Stimulated activated CD4-positive, alpha-beta T cell treated with anti-CD3 and anti-CD28 coated beads, Interleukin-2, amount 100 ng/mL, for 24 hours (primary cell): ENCODE measurements at regions not wholly inside any gene's neighbourhood (a gene's known extent, or its start where the extent isn't known, plus 50 kb on each side); places are given as distances from the start of the nearest gene placed in this dataset.
"Not testable (repeated sequence)": the region's sequence is repeated elsewhere in the genome, so short reads cannot be mapped to it uniquely, and the experiment has no call there.

ENCODE experiments used
- DNase-seq, 2 donors: peaks; one replicate each; pipeline ENCODE4 v3.0.0-alpha.2; 2020

DNA sequence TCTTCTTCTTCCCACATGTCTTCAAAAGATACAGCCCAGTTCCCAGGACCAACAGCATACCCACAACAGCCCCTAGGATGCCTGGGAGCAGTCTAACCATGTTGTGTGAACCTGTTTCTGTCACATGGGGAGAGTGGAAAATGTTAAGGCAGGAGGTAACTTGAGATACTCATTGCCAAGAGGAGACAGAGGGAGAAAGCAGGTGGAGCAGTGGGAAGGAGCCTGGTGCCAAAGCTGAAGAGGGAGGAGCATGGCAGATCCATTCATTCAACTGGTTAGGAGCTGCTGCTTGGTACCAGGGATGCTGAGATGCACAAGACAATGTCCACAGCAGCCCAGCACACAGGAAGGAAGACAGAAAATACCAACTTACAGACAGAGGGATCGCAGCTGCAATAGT is 149.8 kb upstream of the ETV3 start:
- no peak for DNase-seq

- DNase-seq = no peak
Measured at GRCh38 chr1:157287462-157287861, 149.3 kb upstream of the ETV3 start.

GRCh38 chr1:157286646-157287420 is 148.6 kb upstream of the ETV3 start:
- DNase-seq = no peak

DNA sequence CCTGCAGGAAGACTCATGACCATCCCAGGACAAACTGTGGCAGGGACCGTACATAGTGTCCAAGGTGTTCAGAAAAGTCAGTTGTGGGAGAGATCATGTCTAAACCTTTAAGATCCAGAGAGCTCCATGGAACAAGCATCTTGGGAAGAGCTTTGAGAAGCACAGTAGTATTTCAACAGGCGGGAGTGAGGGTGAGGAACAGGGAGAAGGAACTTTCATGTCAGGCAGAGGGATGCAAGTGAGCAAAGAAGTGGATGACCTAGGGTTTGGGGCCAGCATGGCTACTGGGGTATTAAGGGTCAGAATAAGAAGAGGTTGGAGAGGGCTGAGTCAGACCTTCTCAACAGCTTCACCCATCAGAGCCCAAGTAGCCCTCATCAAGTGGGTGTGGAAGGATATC is 147.9 kb upstream of the ETV3 start:
- DNase-seq = no peak

DNA sequence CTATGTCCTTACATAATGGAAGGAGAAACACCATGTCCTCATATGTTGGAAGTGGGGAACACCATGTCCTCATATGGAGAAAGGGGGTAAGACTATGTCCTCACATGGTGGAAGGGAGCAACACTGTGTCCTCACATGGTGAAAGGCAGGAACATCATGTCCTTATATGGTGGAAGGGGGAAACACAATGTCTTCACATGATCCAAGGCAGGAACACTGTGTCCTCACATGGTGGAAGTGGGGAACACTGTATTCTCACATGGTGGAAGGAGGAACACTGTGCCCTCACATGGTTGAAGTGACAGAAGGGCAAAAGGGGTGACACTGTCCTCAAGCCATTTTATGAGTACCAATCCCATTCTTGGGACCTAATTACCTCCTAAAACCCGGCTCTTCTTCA is 146.3 kb upstream of the ETV3 start:
- no peak for DNase-seq

DNA sequence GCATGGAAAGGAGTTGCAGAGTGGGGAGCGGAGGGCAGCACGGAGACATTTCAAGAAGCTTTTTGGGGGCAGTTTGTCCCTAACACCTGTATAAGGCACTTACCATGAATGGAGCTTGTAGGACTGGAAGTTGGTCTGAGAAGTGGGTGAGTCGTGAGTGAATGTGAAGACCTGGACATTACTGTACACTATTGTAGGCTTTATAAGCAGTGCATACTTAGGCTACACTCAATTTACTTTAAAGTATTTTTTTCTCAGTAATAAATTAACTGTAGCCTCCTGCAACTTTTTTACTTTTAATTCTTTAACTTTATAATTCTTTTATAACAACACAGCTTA is 141.6 kb upstream of the ETV3 start:
- DNase-seq = no peak

GRCh38 chr1:157279138-157279801 is 141.1 kb upstream of the ETV3 start:
- DNase-seq = no peak

GRCh38 chr1:157278383-157279137 is 140.4 kb upstream of the ETV3 start:
- DNase-seq = no peak

- DNase-seq = no peak
Measured at GRCh38 chr1:157277913-157278312, 139.7 kb upstream of the ETV3 start.

DNA sequence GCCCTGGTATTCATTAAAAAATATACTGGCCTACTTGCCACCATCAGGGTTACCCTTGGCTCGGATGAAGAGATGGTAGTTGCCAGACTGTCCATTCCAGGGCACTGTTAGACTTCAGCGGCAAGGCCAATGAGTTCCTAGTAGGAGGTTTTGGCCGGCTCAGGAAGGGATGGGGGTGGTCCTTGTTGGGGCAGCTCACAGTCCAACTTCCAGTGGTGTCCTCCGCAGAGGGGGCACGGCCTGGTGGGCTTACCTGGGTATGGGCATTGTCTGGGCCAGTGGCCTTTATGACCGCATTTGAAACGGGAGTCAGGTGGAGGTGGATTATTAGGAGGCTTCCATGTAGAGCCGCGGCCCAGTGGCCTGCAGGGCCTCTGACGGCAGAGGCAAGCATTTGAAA is 139.1 kb upstream of the ETV3 start:
- DNase-seq = no peak

- no peak for DNase-seq
Measured at GRCh38 chr1:157274698-157275534, 136.7 kb upstream of the ETV3 start.

- no peak for DNase-seq
Measured at GRCh38 chr1:157272729-157273524, 134.7 kb upstream of the ETV3 start.

GRCh38 chr1:157272264-157272663 is 134.1 kb upstream of the ETV3 start:
- no peak for DNase-seq

- no peak for DNase-seq
Measured at GRCh38 chr1:157270705-157271274, 132.6 kb upstream of the ETV3 start.

DNA sequence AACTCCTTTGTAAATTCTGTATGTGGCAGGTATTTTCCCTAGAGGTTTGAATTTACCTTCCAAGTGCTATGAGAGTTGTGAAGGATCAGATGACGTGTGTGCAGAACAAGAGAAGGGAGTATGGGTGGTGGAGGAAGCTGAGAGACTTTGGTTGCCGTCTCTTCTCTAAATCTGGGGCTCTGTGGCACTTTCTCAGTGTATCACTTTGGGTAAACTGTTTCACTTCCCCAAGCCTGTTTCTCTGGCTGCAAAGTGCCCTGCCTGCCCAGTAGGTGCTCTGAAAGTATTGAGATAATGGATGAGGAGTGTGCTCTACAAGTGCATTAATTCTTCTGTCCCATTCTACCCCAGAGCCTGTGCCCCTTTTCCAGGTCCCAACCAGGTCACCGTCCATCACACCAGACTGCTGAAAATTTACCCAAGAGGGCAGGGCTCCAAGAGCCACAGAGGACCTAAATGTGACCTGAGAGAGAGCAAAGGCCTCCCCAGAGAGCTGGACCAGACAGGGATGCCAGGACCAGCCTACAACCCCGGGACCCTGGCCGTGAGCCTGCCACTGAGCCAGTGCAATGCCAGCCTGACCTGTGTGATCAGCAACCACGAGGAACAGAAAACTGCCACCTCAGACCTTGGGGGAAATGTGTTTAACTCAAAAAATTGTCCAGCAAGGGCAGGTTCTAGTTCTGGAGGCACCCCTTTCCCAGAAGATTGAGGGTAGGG is 131.6 kb upstream of the ETV3 start:
- no peak for DNase-seq

- no peak for DNase-seq
Measured at GRCh38 chr1:157262891-157263290, 124.7 kb upstream of the ETV3 start.

- DNase-seq = no peak
Measured at GRCh38 chr1:157262422-157262821, 124.2 kb upstream of the ETV3 start.

- DNase-seq = not testable (repeated sequence)
Measured at GRCh38 chr1:157255891-157256290, 117.7 kb upstream of the ETV3 start.

DNA sequence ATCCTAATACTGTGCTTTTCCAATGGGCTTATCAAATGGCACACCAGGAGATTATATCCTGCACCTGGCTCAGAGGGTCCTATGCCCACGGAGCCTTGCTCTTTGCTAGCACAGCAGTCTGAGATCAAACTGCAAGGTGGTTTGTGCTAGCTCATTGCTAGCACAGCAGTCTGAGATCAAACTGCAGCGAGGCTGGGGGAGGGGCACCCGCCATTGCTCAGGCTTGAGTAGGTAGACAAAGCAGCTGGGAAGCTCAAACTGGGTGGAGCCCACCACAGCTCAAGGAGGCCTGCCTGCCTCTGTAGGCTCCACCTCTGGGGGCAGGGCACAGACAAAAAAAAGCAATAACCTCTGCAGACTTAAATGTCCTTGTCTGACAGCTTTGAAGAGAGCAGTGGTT is 116.0 kb upstream of the ETV3 start:
- not testable (repeated sequence) for DNase-seq

DNA sequence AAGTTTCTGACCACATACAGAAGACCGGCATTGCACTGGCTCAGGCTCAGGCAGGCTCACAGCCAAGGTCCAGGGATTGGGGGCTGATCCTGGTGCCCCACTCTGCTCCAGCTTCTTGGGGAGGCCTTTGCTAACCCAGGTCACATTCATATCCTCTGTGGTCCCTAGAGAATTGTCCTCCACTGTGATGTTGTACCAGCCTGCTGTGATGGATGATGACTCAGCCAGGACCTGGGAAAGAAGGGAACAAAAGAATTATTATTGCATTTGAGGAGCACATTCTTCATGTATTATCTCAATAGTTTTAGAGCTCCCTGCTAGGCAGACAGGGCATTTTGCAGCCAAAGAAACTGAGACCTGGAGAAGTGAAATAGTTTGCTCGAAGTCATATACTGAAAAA is 114.3 kb upstream of the ETV3 start:
- DNase-seq = no peak

- no peak for DNase-seq
Measured at GRCh38 chr1:157249739-157250138, 111.5 kb upstream of the ETV3 start.
